ENCODE measurements at regions not wholly inside any gene's neighbourhood (a gene's known extent, or its start where the extent isn't known, plus 50 kb on each side); places are given as distances from the start of the nearest gene placed in this dataset.
"Not testable (repeated sequence)": the region's sequence is repeated elsewhere in the genome, so short reads cannot be mapped to it uniquely, and the experiment has no call there.

DNA sequence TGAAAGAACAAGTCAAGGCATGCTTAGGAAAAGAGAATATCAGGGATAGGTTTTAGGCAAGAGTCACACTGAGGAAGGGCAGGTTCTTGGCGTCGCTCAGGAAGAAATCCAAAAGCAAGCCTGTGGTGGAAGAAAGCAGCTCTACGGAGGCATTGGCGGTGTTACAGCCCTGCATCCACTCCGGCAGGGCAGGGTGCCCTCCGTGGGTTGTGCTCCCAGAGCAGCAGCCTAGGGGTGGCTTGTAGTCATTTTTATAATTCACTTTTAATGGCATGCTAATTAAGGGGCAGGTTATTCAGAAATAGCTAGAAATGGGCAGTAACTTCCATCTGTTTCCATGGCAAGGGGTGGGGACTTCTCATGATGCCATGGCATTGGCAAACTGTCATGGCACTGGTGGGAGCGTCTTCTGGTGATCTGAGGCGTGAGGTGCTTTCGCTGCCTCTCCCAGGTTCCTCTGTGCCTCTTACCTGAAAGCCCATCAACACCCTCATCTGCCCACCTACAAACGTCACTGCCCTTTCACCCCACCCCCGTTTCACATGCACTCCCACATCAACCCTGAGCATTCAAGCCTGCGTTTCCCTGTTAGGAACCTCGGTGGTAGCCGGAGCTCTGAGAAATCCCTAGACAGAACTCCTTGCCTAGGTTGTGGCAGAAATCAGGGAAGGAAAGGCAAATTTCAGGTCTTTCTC is 1763.8 kb upstream of the TPTE start:
- not testable (repeated sequence) for H3K27me3 Mint-ChIP-seq (ENCODE audit: low read depth); H3K27ac Mint-ChIP-seq; H3K4me1 Mint-ChIP-seq; H3K36me3 Mint-ChIP-seq (ENCODE audit: low read depth); H3K4me3 Mint-ChIP-seq
- H3K9me3 Mint-ChIP-seq = peaks cover 47% of the 10 kb centered on the region

DNA sequence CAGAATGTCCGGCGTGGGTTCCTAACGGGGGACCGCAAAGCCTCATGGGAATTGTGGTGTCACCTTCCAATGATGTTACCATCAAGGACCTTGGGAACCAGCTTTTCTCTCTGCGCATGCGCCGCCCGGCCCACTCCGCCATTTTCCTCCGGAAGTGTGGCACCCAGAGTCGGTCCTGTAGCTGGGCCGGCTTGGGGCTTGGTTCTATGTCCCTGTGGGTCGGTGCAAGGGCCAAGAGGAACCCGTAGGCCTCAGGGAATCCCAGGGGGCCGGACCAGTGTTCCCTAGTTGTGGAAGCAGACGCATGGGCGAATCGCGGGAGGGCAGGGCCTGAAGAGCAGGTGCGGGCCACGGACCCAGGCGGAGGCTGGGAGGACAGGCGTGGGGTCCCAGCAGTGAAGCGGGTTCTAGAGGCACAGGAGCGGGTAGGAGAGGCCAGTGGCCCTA is 1762.4 kb upstream of the TPTE start:
- not testable (repeated sequence) for H3K27me3 Mint-ChIP-seq (ENCODE audit: low read depth); H3K4me1 Mint-ChIP-seq; H3K4me3 Mint-ChIP-seq; H3K27ac Mint-ChIP-seq; H3K36me3 Mint-ChIP-seq (ENCODE audit: low read depth)
- peaks cover 51% of the 10 kb centered on the region for H3K9me3 Mint-ChIP-seq

DNA sequence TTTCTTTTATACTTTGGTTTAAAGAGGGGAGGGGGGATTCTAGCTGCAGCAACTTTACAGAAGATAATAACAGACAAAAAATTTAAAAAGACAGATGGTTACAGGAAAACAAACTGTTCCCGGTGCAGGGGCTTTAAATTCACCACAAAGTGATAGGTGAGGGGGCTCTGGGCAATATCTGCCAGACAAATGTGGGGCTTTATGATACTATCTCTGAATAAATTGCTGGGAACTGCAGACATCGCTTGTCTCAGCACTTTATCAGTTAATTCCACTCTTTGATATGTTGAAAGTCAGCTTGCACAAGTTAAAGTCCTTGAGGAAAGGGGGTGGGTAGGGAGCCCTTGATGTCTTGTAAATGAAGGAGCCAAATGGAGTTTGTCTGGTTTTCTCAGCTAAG is 1759.1 kb upstream of the TPTE start:
- H3K36me3 Mint-ChIP-seq (ENCODE audit: low read depth); H3K4me1 Mint-ChIP-seq; H3K27ac Mint-ChIP-seq; H3K27me3 Mint-ChIP-seq (ENCODE audit: low read depth); H3K4me3 Mint-ChIP-seq: not testable (repeated sequence)
- H3K9me3 Mint-ChIP-seq = peaks cover 55% of the 10 kb centered on the region

DNA sequence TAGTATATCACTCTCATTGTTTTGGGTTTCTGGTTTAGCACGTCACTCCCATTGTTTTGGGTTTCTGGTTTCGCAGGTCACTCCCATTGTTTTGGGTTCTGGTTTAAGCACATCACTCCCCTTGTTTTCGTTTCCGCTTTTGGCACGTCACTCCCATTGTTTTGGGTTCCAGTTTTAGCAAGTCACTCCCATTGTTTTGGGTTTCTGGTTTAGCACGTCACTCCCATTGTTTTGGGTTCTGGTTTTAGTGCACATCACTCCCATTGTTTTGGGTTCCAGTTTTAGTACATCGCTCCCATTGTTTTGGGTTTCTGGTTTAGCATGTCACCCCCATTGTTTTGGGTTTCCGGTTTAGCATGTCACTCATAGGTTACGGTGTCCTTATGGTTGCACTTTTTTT is 1757.0 kb upstream of the TPTE start:
- H3K4me3 Mint-ChIP-seq; H3K4me1 Mint-ChIP-seq; H3K27ac Mint-ChIP-seq; H3K36me3 Mint-ChIP-seq (ENCODE audit: low read depth); H3K27me3 Mint-ChIP-seq (ENCODE audit: low read depth): not testable (repeated sequence)
- H3K9me3 Mint-ChIP-seq = peaks cover 40% of the 10 kb centered on the region

DNA sequence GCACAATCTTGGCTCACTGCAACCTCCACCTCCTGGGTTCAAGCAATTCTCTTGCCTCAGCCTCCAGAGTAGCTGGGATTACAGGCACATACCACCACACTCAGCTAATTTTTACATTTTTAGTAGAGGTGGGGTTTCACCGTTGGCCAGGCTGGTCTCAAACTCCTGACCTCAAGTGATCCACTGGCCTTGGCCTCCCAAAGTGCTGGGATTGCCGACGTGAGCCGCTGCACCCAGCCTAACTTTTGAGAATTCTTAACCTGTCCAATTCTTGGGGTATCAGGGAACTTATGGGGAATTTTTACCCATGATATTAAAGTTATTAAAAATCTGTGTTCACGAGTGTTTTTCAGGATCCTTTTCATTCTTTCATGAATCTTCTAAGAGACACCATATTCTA is 1755.2 kb upstream of the TPTE start:
- not testable (repeated sequence) for H3K27me3 Mint-ChIP-seq (ENCODE audit: low read depth); H3K4me1 Mint-ChIP-seq; H3K27ac Mint-ChIP-seq; H3K36me3 Mint-ChIP-seq (ENCODE audit: low read depth); H3K4me3 Mint-ChIP-seq
- H3K9me3 Mint-ChIP-seq = peaks cover 39% of the 10 kb centered on the region

DNA sequence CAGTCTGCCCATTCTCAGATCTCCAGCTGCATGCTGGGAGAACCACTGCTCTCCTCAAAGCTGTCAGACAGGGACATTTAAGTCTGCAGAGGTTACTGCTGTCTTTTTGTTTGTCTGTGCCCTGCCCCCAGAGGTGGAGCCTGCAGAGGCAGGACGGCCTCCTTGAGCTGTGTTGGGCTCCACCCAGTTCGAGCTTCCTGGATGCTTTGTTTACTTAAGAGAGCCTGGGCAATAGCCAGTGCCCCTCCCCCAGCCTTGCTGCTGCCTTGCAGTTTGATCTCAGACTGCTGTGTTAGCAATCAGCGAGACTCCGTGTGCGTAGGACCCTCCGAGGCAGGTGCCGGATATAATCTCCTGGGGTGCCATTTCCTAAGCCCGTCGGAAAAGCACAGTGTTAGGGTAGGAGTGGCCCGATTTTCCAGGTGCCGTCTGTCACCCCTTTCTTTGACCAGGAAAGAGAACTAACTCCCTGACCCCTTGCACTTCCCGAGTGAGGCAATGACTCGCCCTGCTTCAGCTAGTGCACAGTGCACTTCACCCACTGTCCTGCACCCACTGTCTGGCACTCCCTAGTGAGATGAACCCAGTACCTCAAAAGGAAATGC is 1748.4 kb upstream of the TPTE start:
- not testable (repeated sequence) for H3K36me3 Mint-ChIP-seq (ENCODE audit: low read depth); H3K27ac Mint-ChIP-seq; H3K4me3 Mint-ChIP-seq; H3K27me3 Mint-ChIP-seq (ENCODE audit: low read depth); H3K4me1 Mint-ChIP-seq
- peaks cover 29% of the 10 kb centered on the region for H3K9me3 Mint-ChIP-seq

DNA sequence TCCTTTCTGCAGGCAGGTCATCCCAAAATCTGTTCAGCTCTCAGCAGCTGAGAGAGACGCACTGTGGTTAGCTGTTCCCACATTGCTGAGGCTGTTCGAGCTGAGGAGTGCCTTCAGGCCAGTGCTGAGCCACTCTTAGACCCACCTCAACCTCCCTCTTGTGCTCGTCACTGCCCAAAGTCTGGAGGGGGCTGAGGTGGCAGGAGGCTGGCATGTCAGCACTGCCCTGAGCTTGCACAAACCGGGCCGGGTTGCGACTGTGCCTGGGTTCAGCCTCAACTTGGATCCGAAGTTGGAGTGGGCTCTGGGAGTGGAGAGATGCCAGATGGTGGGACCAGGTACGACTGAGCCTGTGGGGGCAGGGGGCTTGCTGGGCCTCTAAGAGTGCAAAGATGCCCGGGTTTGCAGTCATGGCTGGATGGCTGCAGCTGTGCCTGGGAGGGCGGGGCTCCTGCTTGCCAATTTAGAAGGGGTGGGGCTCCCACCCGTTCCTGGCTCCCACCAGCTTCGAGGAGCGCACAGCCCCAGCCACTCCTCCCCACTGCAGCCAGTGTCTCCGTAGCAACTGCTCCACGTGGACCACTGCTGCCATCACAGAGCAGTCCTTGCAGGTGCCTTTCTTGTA is 1745.7 kb upstream of the TPTE start:
- H3K36me3 Mint-ChIP-seq (ENCODE audit: low read depth) = not testable (repeated sequence)

DNA sequence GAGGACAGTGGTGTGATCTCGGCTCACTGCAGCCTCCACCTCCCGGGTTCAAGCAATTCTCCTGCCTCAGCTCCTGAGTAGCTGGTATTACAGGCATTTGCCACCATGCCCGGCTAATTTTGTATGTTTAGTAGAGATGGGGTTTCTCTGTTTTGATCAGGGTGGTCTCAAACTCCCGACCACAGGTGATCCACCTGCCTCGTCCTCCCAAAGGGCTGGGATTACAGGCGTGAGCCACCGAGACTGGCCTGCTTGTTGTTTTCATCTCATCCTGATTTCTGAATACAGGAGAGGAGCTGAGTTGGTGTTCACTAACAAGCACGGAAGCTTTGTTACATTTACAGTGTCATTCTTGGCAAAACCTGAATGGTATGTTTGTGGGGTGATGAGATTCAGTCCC is 1744.1 kb upstream of the TPTE start:
- H3K4me1 Mint-ChIP-seq; H3K27me3 Mint-ChIP-seq (ENCODE audit: low read depth); H3K27ac Mint-ChIP-seq; H3K4me3 Mint-ChIP-seq; H3K36me3 Mint-ChIP-seq (ENCODE audit: low read depth): not testable (repeated sequence)
- peaks cover 25% of the 10 kb centered on the region for H3K9me3 Mint-ChIP-seq

More for the DNA sequence above, 1745.7 kb upstream of the TPTE start:
- not testable (repeated sequence) for H3K4me1 Mint-ChIP-seq; H3K27ac Mint-ChIP-seq; H3K27me3 Mint-ChIP-seq (ENCODE audit: low read depth); H3K4me3 Mint-ChIP-seq
- peaks cover 28% of the 10 kb centered on the region for H3K9me3 Mint-ChIP-seq

DNA sequence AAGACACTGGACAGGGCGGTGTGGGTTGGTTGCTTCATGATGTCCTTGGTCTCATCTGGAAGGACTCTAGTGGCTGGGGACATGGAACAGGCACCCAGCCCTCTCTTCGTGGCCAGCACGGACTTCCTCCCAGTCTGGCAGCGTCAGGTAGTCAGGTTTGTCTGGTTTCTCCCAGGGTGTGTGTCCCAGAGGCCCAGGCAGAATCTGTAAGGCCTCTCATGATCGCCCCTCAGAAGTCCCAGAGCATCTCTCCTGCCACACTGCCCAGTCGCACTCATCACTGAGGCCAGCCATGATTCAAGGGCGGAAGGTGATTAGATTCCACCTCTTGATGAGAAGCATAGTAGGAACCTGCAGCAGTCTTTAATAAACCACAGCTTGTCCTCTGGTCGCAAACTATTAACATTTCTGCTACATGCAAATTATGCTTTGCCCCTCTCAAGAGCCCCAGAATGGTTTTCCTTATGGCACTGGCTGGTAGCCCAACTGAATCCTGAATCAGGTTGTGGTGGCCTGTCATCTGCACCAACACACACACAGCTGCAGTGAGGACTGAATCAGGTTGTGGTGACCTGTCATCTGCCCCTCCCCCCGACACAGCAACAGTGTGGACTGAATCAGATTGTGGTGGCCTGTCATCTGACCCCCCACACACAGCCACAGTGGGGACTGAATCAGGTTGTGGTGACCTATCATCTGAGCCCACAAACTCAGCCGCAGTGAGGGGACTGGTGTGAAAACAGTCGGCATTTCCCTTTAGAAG is 1742.9 kb upstream of the TPTE start:
- H3K27me3 Mint-ChIP-seq (ENCODE audit: low read depth); H3K4me1 Mint-ChIP-seq; H3K36me3 Mint-ChIP-seq (ENCODE audit: low read depth); H3K4me3 Mint-ChIP-seq; H3K27ac Mint-ChIP-seq: not testable (repeated sequence)
- peaks cover 25% of the 10 kb centered on the region for H3K9me3 Mint-ChIP-seq

DNA sequence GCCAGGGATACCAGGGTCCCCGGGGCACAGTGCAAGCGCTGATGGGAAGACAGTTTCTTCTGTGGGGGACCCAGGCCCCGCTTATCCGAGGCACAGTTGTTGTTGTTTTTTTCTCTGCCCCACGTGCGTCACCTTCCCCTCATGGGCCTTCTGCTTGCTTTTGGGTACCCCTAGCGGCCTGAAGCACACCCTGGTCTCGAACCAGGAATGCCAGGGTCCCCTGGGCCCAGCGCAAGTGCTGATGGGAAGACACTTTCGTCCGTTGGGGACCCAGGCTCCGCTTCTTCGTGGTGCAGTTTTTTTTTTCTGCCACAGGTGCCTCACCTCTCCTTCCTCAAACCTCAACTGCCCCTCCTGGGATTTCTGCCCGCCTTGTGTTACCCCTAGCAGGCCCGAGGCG is 1708.5 kb upstream of the TPTE start:
- H3K27me3 Mint-ChIP-seq (ENCODE audit: low read depth); H3K4me3 Mint-ChIP-seq; H3K9me3 Mint-ChIP-seq; H3K36me3 Mint-ChIP-seq (ENCODE audit: low read depth); H3K27ac Mint-ChIP-seq; H3K4me1 Mint-ChIP-seq: not testable (repeated sequence)

DNA sequence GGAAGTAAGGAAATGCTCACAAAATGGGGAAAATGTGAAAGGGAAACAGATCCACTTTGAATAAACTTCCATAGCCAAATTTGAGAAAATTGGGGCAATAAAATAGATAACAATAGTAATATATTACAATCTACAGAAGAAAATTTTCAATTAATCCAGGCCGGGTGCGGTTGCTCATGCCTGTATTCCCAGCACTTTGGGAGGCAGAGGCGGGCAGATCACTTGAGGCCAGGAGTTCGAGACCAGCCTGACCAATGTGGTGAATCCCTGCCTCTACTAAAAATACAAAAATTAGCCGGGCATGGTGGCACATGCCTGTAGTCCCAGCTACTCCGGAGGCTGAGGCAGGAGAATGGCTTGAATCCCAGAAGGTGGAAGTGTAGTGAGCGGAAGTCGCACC is 1687.1 kb upstream of the TPTE start:
- not testable (repeated sequence) for H3K4me1 Mint-ChIP-seq; H3K27ac Mint-ChIP-seq; H3K9me3 Mint-ChIP-seq; H3K27me3 Mint-ChIP-seq (ENCODE audit: low read depth); H3K4me3 Mint-ChIP-seq; H3K36me3 Mint-ChIP-seq (ENCODE audit: low read depth)

All from nephron (organoid).